ENCODE measurements at regions not wholly inside any gene's neighbourhood (a gene's known extent, or its start where the extent isn't known, plus 50 kb on each side); places are given as distances from the start of the nearest gene placed in this dataset.

- TF ChIP-seq POLR2AphosphoS5 (IDR thresholded peaks at IDR 0.05; ENCODE audit: low read depth) (no peak), REST (IDR thresholded peaks at IDR 0.05; ENCODE audit: unreplicated experiment) (no peak), CTCF (conservative IDR thresholded peaks at IDR 0.05; ENCODE audit: low read depth in 2 of 2) (no peak), ETS1 (IDR thresholded peaks at IDR 0.05) (no peak)
Measured at GRCh38 chr2:239878686-239879085, 146.5 kb downstream of the NDUFA10 start.
